KG1 (cell line): ENCODE measurements at regions not wholly inside any gene's neighbourhood (a gene's known extent, or its start where the extent isn't known, plus 50 kb on each side); places are given as distances from the start of the nearest gene placed in this dataset.

Experiments used
- DNase-seq: peaks from one replicate; lab custom pipeline; 2025; lab: John Stamatoyannopoulos, UW

DNA sequence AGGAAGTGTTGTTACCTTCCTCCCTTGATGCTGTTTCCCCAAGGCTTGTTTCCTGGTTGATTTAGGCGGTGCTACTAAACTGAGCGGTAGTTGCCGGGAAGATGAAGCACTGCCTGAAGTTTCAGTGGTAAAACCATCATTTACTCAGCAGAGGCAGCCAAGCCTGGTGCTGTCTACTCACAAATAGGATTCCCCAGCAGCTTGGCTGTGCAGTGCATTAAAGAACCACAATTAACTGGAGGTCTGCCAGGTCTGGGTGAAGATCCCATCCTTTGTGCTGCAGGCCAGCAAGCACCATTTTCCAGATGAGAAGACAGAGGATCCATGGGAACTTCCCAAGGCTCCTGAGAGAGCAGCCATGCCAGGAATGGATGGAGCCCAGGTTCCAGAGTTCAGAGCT lies 231.9 kb upstream of the E2F8 start:
- DNase-seq = no peak

DNA sequence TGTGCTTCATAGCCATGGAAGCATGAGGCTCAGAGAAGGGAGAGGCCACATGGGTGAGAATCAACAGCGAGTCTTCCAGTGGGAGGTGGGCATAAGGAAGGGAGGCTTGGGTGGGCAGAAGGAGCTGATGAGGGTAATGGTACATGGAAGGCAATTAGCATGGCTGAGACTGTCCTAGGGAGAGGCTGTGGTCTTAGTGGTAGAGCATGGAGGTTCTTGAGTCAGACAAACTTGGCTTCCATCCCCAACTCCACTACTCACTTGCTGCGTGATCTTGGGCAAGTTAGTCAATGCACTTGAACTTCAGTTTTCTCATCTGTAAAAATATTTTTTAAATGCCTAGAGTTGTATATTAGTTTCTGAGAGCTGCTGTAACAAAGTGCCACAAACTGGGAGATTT lies 227.2 kb upstream of the E2F8 start:
- no peak for DNase-seq

DNA sequence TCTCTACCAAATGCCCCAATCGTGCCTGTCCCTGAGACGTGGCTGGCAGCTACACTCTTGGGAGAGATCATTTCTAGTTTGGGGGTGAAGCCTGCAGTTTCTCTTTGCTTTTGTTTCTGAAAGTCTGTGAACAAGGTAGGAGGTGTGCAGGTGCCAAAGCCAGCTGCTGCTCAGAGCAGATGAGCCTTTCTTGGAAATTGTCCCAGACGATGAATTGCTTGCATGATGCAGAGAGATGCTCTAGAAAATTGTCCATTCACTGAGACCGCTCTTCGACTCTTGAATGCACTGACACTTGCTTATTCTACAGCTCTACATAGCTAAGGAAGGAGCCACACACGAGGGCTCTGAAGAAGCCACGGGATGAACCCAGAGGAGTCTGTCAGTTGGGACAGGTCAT lies 225.6 kb upstream of the E2F8 start:
- no peak for DNase-seq

DNA sequence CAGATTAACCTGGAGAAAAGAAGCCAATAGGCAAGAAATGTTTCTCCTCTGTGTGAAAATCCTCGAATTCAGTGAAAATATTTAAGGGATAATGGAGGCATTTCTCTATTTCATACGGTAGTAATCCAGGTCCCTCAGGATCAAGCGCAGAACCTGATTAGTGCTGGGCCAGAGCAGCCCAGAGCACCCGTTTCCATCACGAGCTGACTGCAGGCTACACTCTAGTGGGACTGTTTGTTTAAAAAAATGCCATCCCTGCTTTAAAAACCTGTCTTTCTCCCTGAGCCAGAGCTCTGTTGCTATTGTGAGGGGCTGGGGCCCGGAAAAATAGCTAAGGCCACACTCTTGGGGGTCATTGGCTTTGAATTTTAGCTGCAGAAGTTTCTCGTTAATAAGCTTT lies 223.2 kb upstream of the E2F8 start:
- DNase-seq = no peak

DNA sequence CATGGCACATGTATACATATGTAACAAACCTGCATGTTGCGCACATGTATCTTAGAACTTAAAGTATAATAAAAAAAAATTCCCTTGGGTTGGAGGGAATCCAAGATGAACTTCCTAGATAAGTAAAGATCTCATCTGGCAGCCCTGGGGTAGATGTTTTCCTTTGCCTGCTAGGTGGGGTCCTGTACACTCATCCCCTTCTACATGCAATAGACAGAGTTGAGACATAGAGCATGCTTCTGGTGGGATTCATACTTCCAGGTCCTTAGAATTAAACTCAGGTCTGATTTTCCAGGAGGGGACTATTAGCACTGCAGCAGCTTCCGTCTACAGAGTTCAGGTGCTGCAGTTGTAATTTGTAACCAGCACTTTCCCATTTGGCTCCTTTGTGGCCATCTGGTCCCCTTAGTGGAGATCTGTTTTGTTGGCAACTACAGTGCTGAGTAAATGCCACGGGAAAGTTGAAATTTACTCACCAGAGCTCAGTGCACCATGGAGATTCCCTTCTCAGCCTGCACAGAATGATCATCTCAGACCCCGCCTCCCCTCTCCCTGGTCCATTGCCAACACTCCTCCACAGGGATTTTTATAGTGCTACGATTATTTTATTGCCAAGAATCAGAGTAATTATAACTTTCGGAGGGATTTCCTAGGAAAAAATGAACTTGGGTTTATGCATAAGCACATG lies 220.1 kb upstream of the E2F8 start:
- no peak for DNase-seq

DNA sequence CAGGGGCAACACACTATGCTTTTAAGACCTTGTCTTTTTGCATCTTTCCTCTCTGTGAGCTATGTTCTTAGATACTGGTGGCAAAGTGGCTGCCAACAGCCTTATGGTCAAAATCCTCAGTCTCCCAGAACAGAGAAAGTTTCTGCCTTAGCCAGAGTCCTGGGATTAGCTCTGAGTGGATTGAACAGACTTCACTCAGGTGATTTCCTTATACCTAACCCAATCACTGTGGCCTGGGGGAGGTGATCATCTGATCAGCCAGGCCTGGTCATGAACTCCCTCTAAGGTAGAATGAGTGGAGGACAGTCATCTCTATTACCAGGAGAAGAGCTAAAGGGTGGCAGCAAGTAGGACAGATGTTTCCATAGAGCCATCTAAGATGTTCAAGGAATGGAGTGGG lies 218.5 kb upstream of the E2F8 start:
- no peak for DNase-seq

DNA sequence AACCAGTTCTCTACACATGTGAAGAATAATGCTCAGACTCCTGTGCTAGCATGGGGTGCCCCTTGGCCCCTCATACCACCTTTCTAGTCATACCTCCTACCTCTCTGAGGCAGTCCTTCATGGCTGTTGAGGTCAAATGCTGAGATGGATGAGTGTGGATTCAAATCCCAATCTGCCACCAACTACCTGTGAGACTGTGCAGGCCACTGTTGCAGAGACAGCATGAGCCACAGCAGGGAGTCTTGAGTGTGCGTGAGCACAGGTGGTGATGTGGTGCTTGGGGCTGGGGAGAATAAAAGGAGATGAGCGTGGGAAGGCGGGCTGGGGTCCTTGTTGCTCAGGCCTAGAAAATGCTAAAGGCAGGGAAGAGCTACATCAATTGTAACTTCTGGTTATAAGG lies 218.0 kb upstream of the E2F8 start:
- no peak for DNase-seq

DNA sequence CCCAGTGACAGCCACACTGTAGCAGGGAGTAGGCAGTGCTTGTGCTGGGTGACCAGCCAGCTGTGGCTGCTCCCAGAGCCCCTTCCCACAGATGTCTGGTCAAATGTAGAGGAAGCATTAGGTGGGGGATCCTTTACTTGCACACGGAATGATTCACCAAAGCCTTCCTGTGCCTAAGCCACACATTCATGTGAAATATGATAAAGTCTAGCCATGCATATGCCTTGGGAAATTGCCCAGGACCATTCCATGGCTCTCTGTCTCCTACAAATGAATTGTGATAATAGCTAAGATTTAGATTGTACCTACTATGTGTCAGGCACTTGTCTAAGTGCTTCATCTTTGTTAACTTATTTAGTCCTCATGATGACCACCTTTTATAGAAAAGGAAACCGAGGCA lies 217.5 kb upstream of the E2F8 start:
- no peak for DNase-seq

DNA sequence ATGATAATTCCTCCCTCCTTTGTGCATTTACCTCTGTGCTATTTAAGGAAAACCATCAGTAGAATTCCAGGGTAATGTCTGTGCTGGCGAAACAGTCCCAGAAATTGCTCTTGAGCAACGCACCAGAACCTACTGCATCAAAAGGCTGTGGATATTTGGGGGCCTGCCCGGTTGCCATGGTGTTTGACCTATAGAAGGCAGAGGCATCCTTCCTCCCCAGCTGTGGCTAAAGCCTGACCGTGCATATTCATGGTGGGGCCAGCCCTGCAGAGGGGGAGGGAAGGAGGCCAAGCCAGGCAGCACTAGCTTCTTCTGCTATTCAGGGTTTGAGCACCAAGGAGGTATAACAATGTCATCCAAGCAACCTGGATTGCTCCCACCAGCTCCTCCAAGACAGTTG lies 215.0 kb upstream of the E2F8 start:
- DNase-seq = no peak

DNA sequence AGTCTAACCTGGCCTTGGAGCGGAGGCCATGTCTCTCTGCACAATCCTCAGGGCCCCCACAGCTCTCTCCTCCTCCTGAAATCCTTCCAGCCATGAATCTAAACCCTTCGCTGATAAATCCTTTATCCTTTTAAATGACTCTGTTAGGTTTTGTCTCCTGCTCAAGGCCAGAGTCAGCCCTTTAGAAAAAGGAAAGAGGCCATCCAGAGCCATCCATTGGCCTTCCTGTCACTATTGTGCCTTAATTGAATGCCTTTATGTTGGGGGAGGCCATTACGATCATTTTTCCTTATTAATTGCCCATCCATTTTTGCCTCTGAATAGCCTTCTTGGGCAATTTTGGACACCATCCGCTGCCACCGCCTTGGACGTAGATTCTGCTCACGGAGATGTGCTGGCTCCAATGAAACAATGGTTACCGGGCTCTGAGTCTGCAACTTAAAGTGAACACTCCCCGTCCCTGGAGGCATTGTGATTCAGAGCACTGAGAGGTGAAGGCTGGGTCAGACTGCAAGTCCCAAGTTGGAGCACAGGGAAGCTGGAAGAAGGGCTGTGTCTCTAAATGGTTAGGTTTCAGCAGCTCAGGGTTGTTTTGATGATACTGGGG lies 213.0 kb upstream of the E2F8 start:
- DNase-seq = no peak

DNA sequence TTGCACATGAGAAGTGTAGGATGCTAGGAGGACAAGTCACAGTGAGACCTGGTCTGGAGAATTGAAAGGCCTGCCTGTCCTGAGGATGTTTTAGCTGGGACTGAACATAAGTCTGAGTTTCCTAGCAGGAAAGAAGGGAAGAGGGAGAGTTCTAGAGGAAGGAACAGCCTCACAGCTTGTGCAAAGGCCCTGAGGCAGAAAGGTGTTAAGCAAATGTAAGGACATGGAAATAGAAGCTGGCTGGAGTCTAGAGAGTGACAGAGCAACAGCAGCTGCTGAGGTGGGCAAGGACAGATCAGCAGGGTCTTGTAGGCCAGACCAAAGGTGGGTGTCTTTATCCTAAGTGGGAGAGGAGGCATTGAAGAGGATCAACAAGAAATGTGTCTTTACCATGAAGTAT lies 210.9 kb upstream of the E2F8 start:
- DNase-seq = no peak

DNA sequence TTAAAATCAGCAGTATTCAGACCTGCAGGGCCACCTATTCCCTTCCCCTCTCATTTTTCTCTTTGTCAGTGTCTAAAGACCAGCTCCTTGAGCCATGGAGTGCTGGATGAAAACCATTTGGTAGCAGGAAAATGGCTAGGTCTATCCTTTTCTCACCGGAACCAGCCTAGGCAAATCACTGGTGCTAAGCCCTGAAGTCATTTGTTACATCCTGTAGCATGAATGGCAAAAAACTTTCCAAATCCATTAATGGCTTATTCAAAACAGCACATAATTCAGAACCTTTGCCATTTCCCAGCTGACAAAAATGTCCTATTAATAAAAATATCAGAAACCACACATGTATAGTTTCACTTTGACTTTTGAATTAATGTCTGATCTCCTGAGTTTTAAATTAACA lies 209.5 kb upstream of the E2F8 start:
- DNase-seq = no peak

DNA sequence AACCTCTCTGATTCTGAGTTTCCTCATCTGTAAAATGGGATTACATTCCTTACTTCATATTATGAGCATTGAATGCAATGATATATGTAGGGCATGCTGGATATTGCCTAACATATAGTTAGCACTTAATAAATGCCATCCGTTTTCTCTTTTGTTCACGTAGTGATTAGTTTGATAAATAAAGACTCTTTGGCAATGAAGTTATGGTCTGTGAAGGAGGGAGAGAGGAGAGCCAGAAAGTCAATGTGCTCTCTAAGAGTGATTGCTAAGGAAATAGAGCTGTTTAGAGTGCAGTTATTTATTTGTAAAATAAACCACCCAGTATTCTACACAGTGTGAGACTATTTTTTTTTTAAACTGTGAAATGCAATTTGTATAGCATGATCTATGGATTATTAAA lies 207.9 kb upstream of the E2F8 start:
- no peak for DNase-seq

DNA sequence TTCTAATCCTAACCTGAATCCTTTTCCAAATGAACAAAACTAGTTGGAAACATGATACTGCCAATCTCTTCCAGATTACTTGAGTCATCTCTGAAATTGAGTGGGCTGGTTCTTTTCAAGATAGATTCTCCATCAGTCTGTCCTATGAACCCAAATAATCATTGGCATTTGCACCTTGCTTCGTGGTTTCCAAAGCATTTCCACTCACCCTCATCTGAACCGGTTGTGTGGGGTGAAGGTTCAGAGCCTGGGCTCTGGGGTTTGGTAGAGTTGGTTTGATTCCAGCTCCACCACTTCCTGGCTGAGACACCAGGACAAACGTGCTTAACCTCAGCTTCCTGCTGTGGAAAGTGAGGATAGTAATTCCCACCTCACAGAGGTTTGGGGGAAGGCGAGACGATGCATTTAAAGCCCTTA lies 206.4 kb upstream of the E2F8 start:
- DNase-seq = no peak

DNA sequence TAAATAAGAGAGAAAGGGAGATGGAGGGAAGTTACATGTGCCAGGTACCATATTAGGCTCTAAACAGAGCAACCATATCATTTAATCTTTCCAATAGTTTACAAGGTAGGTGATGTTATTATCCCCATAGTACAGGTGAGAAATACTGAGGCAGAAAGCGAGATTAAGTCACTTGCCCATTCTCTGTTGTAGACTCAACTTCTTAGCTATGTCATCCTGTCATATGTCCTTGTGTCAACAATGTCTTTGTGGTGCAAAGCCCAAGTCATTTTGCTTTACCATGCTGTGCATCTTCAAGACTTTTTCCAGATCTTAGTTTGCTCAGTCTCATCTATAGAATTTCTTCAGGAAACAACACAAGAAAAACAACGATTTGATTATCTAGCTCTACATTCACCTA lies 205.0 kb upstream of the E2F8 start:
- DNase-seq = no peak

DNA sequence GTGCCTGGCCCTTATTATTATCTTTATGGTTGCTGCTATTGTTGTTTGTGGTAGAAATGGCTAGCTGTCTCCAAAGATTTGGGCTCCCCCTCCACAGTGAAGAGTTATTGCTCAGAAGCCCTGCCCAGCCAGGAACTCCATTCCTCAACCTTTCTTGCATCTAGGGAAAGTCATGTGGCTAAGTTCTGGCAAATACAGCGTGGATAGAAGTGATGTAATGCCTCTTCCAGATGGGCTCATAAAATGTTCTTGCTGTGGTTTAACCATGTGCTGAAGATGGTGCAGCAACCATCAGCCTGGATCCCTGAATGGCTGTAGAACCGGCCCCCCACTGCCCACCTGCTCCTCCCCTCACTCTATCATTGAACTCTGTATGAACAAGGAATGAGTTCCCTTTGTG lies 203.5 kb upstream of the E2F8 start:
- DNase-seq = no peak

DNA sequence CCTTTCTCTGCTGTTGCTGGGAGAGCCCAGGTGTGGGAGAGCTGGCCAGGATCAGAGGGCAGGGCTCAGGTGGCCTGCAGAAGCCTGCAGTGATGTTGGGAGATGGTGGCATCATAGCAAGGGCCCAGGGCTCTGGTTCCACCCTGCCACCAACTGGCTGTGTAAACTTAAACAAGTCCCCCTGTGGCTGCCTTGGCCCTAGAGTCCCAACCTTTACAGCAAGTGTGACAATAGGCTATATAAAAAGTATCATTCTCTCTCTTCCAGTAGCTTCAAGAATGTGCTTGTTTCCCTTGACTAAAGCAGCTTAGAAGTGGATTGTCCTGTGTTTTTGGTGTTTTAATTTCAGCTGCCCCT lies 201.8 kb upstream of the E2F8 start:
- no peak for DNase-seq

DNA sequence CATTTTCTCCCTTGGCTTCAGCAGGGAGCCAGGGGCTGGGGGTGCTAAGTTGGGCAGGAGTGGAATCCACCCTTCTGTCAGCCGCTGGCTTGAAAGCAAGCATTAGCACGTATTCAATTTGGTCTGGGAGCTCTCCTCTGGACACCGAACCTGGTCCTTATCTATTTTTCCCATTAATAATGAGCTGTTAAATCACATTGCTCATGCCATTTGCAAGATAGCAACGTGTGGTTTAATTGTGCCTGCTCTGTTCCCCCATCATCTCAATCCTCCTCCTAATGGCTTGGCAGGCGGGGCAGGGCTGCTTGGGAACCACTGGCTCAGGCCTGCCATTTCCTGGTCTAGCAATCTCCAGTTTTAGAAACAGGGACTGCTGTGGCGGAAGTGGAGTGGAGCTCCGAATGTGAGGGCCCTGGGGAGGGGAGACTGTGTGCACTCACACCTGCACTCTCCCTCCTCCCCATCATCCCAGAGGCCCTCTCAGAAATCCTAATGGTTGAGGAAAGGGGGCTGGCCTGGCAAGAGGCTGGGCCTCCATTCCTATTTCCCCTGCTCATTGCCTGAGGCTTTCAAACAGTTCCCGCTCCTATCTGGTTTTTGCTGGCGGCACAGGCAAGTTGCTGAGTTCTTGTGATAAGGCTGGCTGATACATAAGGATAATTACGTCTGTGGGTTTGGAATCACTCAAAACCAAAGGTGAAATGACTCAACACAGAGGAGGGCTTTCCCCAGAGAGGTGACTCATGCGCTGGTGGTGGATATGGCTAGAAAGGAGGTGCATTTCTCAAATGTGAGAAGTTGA lies 201.2 kb upstream of the E2F8 start:
- DNase-seq = no peak

DNA sequence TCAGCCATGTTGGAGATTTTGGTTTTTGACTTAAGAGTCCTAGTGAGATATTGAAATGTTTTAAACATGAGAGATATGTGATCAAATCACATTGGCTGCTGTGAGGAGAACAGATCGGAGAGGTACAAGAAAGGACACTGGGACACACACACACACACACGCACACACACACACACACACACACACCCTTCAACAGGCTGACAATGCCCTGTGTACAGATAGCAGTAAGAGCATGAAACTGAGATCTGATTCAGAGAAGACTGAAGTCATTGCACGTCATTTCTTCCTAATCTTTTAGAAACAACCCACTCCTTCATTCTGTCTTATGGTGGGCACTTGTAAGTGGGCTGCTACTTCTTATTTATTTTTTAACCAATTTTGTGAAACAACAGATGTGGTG lies 200.5 kb upstream of the E2F8 start:
- no peak for DNase-seq

DNA sequence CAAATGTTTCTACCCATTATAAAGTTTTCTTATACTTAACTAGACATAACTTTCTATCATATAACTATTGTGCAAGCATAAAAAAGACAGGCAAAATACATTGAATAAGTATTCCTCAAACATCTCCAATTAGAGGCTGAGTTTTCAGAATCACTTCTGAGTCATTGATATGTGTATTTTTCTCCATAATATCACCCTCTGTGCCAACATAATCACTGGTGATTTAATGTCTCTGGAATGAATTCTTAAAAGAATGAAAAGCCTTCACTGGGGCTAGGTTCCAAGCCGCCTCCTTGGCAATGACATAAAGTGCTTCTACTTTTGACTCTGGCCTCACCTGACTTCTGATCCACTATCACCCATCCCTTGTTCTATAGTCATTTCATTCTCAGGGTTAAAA lies 197.0 kb upstream of the E2F8 start:
- no peak for DNase-seq

DNA sequence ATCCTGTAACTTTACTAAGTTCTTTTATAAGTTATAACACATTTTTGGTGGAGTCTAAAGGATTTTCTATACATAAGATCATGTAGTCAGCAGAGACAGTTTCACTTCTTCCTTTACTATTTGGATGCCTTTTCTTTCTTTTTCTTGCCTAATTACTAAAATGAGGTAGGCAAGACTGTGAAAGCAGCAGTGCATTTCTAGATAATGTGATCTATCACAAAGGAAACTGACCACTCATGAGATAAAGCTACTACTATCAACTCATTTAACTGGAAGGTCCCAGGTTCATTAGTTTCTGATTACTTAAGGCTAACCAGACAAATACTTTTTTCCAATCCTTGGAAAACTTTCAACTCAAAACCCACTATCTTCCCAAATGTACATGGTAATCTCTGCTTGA lies 196.2 kb upstream of the E2F8 start:
- no peak for DNase-seq

DNA sequence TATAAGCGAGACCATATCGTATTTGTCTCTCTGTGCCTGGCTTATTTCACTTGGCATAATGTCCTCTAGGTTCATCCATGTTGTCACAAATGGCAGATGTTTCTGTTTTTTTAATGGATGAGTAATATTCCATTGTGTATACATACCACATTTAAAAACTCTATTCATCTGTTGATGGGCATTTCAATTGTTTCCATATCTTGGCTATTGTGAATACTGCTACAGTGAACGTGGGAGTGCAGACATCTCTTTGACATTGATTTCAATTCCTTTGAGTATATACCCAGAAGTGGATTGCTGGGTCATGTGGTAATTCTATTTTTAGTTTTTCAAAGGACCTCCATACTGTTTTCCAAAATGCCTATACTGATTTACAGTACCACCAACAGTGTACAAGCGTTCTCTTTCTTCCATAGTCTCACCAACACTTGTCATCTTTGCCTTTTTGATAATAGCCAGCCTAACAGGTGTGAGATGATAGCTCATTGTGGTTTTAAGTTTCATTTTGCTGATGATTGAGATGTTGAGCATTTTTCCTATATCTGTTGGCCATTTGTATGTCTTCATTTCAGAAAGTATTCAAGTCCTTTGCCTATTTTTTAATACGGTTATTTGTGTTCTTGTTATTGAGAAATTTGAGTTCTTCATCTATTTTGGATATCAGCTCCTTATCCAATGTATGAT lies 194.7 kb upstream of the E2F8 start:
- DNase-seq = no peak

DNA sequence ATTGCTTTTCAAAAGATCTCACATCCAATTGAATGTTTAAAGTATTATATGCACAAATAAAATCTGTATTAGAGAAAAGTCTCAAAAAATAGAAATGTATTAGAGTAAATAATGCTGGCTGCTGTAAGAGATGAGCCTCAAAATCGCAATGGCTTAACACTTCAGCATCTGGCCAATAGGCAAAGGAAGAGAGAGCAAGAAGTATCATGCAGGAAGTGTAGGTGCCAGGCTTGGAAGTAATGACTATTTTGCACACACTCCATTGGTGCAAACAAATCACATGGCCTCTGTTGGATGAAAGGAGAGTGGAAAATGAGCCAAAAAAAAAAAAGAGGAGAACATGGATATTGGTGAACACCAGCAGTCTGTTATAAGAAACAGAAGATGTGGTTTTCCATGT lies 193.0 kb upstream of the E2F8 start:
- no peak for DNase-seq
